Neuronal stem cell (in vitro differentiated cells): ENCODE measurements at regions not wholly inside any gene's neighbourhood (a gene's known extent, or its start where the extent isn't known, plus 50 kb on each side); places are given as distances from the start of the nearest gene placed in this dataset.

Experiments used
- DNase-seq: peaks from one replicate; pipeline ENCODE4 v3.0.0-alpha.2; 2013; ENCODE audit warnings: low spot score
- H2AFZ ChIP-seq: one replicate; pipeline ENCODE4 v1.6.1; 2013; ENCODE audit warnings: mild to moderate bottlenecking, low read length, inconsistent platforms
- H2AK5ac ChIP-seq: 2 replicates; pipeline ENCODE4 v1.6.1; 2013; ENCODE audit warnings: low read depth, mild to moderate bottlenecking, inconsistent platforms, low read length, moderate library complexity, mixed read lengths
- H2BK120ac ChIP-seq: 2 replicates; pipeline ENCODE4 v1.6.1; 2013; ENCODE audit warnings: low read depth, mild to moderate bottlenecking, inconsistent platforms, low read length, moderate library complexity, mixed read lengths
- H2BK12ac ChIP-seq: one replicate; pipeline ENCODE4 v1.6.1; 2013; ENCODE audit warnings: low read length, inconsistent platforms
- H2BK15ac ChIP-seq: 2 replicates; pipeline ENCODE4 v1.6.1; 2013; ENCODE audit warnings: mild to moderate bottlenecking, low read length, inconsistent platforms, mixed read lengths
- H2BK5ac ChIP-seq: one replicate; pipeline ENCODE4 v1.6.1; 2013; ENCODE audit warnings: inconsistent platforms, mild to moderate bottlenecking, low read length, moderate library complexity
- H3K14ac ChIP-seq: one replicate; pipeline ENCODE4 v1.6.1; 2013; ENCODE audit warnings: low read length, inconsistent platforms
- H3K18ac ChIP-seq: 2 replicates; pipeline ENCODE4 v1.6.1; 2013; ENCODE audit warnings: low read length, inconsistent platforms
- H3K23ac ChIP-seq: 2 replicates; pipeline ENCODE4 v1.6.1; 2013; ENCODE audit warnings: low read depth, mild to moderate bottlenecking, mixed read lengths, low read length, inconsistent platforms; ENCODE audit not compliant: poor library complexity
- H3K27ac ChIP-seq: replicated peaks from 3 replicates; pipeline ENCODE4 v1.5.1; 2013; ENCODE audit warnings: low read length, inconsistent platforms
- H3K27me3 ChIP-seq, 3 experiments: 2 replicates each; pipeline ENCODE4 v1.6.1; 2013; ENCODE audit warnings: low read length in 3 of 3, mild to moderate bottlenecking in 2 of 3, inconsistent platforms in 1 of 3, low read depth in 1 of 3, mixed read lengths in 1 of 3, moderate library complexity in 1 of 3; ENCODE audit not compliant: control insufficient read depth in 3 of 3, insufficient read depth in 3 of 3
- H3K36me3 ChIP-seq, 2 donors: replicated peaks in 1 of 2; 2 replicates each; pipeline ENCODE4 v1.6.1; 2013; ENCODE audit warnings: low read length in 2 of 2; ENCODE audit not compliant: control insufficient read depth in 2 of 2, insufficient read depth in 2 of 2
- H3K4ac ChIP-seq: 2 replicates; pipeline ENCODE4 v1.6.1; 2013; ENCODE audit warnings: inconsistent platforms, mild to moderate bottlenecking, low read length, moderate library complexity
- H3K4me1 ChIP-seq, 2 donors: 1 replicate in 1 of 2; 2 replicates in 1 of 2; pipeline ENCODE4 v1.6.1; 2013; ENCODE audit warnings: low read length in 2 of 2, low read depth in 1 of 2; ENCODE audit not compliant: control insufficient read depth in 2 of 2, insufficient read depth in 1 of 2
- H3K4me2 ChIP-seq: one replicate; pipeline ENCODE4 v1.6.1; 2013; ENCODE audit warnings: mild to moderate bottlenecking, low read length, inconsistent platforms; ENCODE audit not compliant: insufficient read depth, poor library complexity, severe bottlenecking
- H3K4me3 ChIP-seq, 2 donors: 2 replicates each; pipeline ENCODE4 v1.5.1; 2013; ENCODE audit warnings: low read length in 2 of 2, mild to moderate bottlenecking in 2 of 2, inconsistent platforms in 1 of 2, moderate library complexity in 1 of 2
- H3K79me1 ChIP-seq: one replicate; pipeline ENCODE4 v1.6.1; 2013; ENCODE audit warnings: low read depth, mild to moderate bottlenecking, inconsistent platforms, low read length, moderate library complexity
- H3K9ac ChIP-seq: one replicate; pipeline ENCODE4 v1.6.1; 2013; ENCODE audit warnings: mild to moderate bottlenecking, low read depth, low read length, inconsistent platforms; ENCODE audit not compliant: poor library complexity
- H3K9me3 ChIP-seq, 2 donors: replicated peaks in 1 of 2; 2 replicates each; pipeline versions ENCODE3 to v1.6.1; 2013; ENCODE audit warnings: low read length in 2 of 2, mild to moderate bottlenecking in 2 of 2, inconsistent platforms in 1 of 2, low read depth in 1 of 2, mixed read lengths in 1 of 2, moderate library complexity in 1 of 2; ENCODE audit not compliant: control insufficient read depth in 2 of 2, insufficient read depth in 1 of 2
- H4K8ac ChIP-seq: one replicate; pipeline ENCODE4 v1.6.1; 2013; ENCODE audit warnings: low read depth, mild to moderate bottlenecking, inconsistent platforms, low read length, moderate library complexity
- H4K91ac ChIP-seq: one replicate; pipeline ENCODE4 v1.6.1; 2013; ENCODE audit warnings: low read length, low read depth, mild to moderate bottlenecking, inconsistent platforms; ENCODE audit not compliant: poor library complexity
- WGBS, 2 donors: extraction: QIAGEN DNeasy Blood & Tissue Kit; methylation state at CpG; one replicate each; pipeline ENCODE4 v1.1.7; 2013; ENCODE audit warnings: missing lambda C conversion rate in 2 of 2, mixed read lengths in 1 of 2; ENCODE audit not compliant: insufficient read length in 2 of 2, insufficient replicate concordance in 1 of 2; ENCODE audit errors: extremely low coverage in 2 of 2; 5-methylcytosine and 5-hydroxymethylcytosine counted together

- Histone ChIP-seq H2BK15ac (no peak overlapping the region), H3K23ac (no peak overlapping the region), H2BK120ac (no peak overlapping the region), H2AK5ac (no peak overlapping the region), H3K27me3 (peaks cover 0 to 3% (median 0%) of the 10 kb centered on the region in 3 experiments), H3K9ac (no peak overlapping the region), H2BK12ac (no peak overlapping the region), H2AFZ (no peak overlapping the region), H3K18ac (no peak overlapping the region), H3K4ac (no peak overlapping the region), H3K79me1 (no peaks in the 10 kb centered on the region), H4K91ac (no peak overlapping the region), H3K4me2 (no peak overlapping the region), H3K27ac (no peak overlapping the region), H4K8ac (no peak overlapping the region), H3K36me3 (no peaks in the 10 kb centered on the region), H3K4me1 (peaks cover 0 to 7% of the 10 kb centered on the region in 2 donors), H3K9me3 (no peaks in the 10 kb centered on the region), H3K4me3 (no peak overlapping the region), H2BK5ac (no peak overlapping the region), H3K14ac (no peak overlapping the region)
- no peak for DNase-seq
- no CpG with 5 or more reads among the region's 1 CpG for WGBS, 2 donors
Measured at GRCh38 chrX:45449982-45450381, 249.3 kb upstream of the DIPK2B start.

- no peak overlapping the region for H2BK12ac ChIP-seq
- no peak for DNase-seq
- no peak overlapping the region for H3K4ac ChIP-seq
- no peak overlapping the region for H3K4me3 ChIP-seq
- no peak overlapping the region for H2BK120ac ChIP-seq
- H4K8ac ChIP-seq: no peak overlapping the region
- no peak overlapping the region for H3K4me2 ChIP-seq
- no peaks in the 10 kb centered on the region for H3K4me1 ChIP-seq
- H3K9me3 ChIP-seq: no peaks in the 10 kb centered on the region
- peaks cover 0 to 3% (median 0%) of the 10 kb centered on the region in 3 experiments for H3K27me3 ChIP-seq
- no peak overlapping the region for H2AK5ac ChIP-seq
- H2AFZ ChIP-seq: no peak overlapping the region
- H2BK5ac ChIP-seq: no peak overlapping the region
- no peak overlapping the region for H3K27ac ChIP-seq
- H3K18ac ChIP-seq: no peak overlapping the region
- no peak overlapping the region for H4K91ac ChIP-seq
- no peak overlapping the region for H3K23ac ChIP-seq
- H3K36me3 ChIP-seq: no peaks in the 10 kb centered on the region
- no peak overlapping the region for H3K9ac ChIP-seq
- H3K79me1 ChIP-seq: no peaks in the 10 kb centered on the region
- H3K14ac ChIP-seq: no peak overlapping the region
- no peak overlapping the region for H2BK15ac ChIP-seq
Measured at GRCh38 chrX:45447995-45448394, 247.3 kb upstream of the DIPK2B start.

- H3K79me1 ChIP-seq: no peaks in the 10 kb centered on the region
- H2BK120ac ChIP-seq: no peak overlapping the region
- no peak for DNase-seq
- no peaks in the 10 kb centered on the region for H3K9me3 ChIP-seq
- no peak overlapping the region for H3K27ac ChIP-seq
- no peak overlapping the region for H2AK5ac ChIP-seq
- H3K23ac ChIP-seq: no peak overlapping the region
- H4K8ac ChIP-seq: no peak overlapping the region
- no peak overlapping the region for H2AFZ ChIP-seq
- no peak overlapping the region for H4K91ac ChIP-seq
- no peak overlapping the region for H3K18ac ChIP-seq
- H3K4me1 ChIP-seq: no peaks in the 10 kb centered on the region
- H3K4ac ChIP-seq: no peak overlapping the region
- H3K36me3 ChIP-seq: no peaks in the 10 kb centered on the region
- no peak overlapping the region for H3K9ac ChIP-seq
- no peak overlapping the region for H3K14ac ChIP-seq
- H2BK15ac ChIP-seq: no peak overlapping the region
- H3K4me2 ChIP-seq: no peak overlapping the region
- peaks cover 0 to 3% (median 0%) of the 10 kb centered on the region in 3 experiments for H3K27me3 ChIP-seq
- no peak overlapping the region for H2BK5ac ChIP-seq
- no peak overlapping the region for H2BK12ac ChIP-seq
- no peak overlapping the region for H3K4me3 ChIP-seq
Measured at GRCh38 chrX:45447331-45447730, 246.7 kb upstream of the DIPK2B start.

- Histone ChIP-seq H2AFZ (no peak overlapping the region), H3K4me3 (no peak overlapping the region), H3K23ac (no peak overlapping the region), H2BK120ac (no peak overlapping the region), H3K79me1 (no peaks in the 10 kb centered on the region), H3K27me3 (no peaks in the 10 kb centered on the region), H3K4me2 (no peak overlapping the region), H2BK12ac (no peak overlapping the region), H2BK5ac (no peak overlapping the region), H3K9ac (no peak overlapping the region), H4K8ac (no peak overlapping the region), H3K4ac (no peak overlapping the region), H3K27ac (no peak overlapping the region), H3K36me3 (no peaks in the 10 kb centered on the region), H3K9me3 (no peaks in the 10 kb centered on the region), H2BK15ac (no peak overlapping the region), H2AK5ac (no peak overlapping the region), H3K4me1 (no peaks in the 10 kb centered on the region), H4K91ac (no peak overlapping the region), H3K14ac (no peak overlapping the region), H3K18ac (no peak overlapping the region)
- no peak for DNase-seq
- WGBS, 2 donors: no CpG with 5 or more reads among the region's 2 CpGs
Measured at GRCh38 chrX:45445745-45446412, 245.2 kb upstream of the DIPK2B start.
